ENCODE measurements at regions not wholly inside any gene's neighbourhood (a gene's known extent, or its start where the extent isn't known, plus 50 kb on each side); places are given as distances from the start of the nearest gene placed in this dataset.
"Not testable (repeated sequence)": the region's sequence is repeated elsewhere in the genome, so short reads cannot be mapped to it uniquely, and the experiment has no call there.

- Mint-ChIP-seq H3K36me3 (no peaks in the 10 kb centered on the region), H3K27me3 (peaks cover 6% of the 10 kb centered on the region), H3K4me1 (no peaks in the 10 kb centered on the region), H3K27ac (no peak overlapping the region), H3K9me3 (no peaks in the 10 kb centered on the region), H3K4me3 (no peak overlapping the region)
- no peak for ATAC-seq (ENCODE audit: low read depth)
- DNase-seq = no peak
- POLR2A ChIA-PET = no interaction called here
Observed at GRCh38 chr3:66836363-66837152, 161.5 kb upstream of the KBTBD8 start.

- POLR2A ChIA-PET = no interaction called here
- Mint-ChIP-seq H3K27ac (no peak overlapping the region), H3K9me3 (no peaks in the 10 kb centered on the region), H3K27me3 (peaks cover under 1% of the 10 kb centered on the region), H3K36me3 (no peaks in the 10 kb centered on the region), H3K4me1 (no peaks in the 10 kb centered on the region), H3K4me3 (no peak overlapping the region)
- DNase-seq (no peak), ATAC-seq (ENCODE audit: low read depth) (no peak)
Observed at GRCh38 chr3:66838704-66839103, 159.4 kb upstream of the KBTBD8 start.

GRCh38 chr3:66839508-66839907 lies 158.6 kb upstream of the KBTBD8 start:
- POLR2A ChIA-PET = no interaction called here
- ATAC-seq (ENCODE audit: low read depth) = no peak

GRCh38 chr3:66842761-66843464 lies 155.2 kb upstream of the KBTBD8 start:
- H3K36me3 Mint-ChIP-seq; H3K27me3 Mint-ChIP-seq; H3K27ac Mint-ChIP-seq; ATAC-seq (ENCODE audit: low read depth); POLR2A ChIA-PET; H3K4me1 Mint-ChIP-seq; H3K9me3 Mint-ChIP-seq; H3K4me3 Mint-ChIP-seq; DNase-seq: not testable (repeated sequence)

More at GRCh38 chr3:66839508-66839907, 158.6 kb upstream of the KBTBD8 start:
- Mint-ChIP-seq H3K27me3 (no peaks in the 10 kb centered on the region), H3K36me3 (no peaks in the 10 kb centered on the region), H3K4me1 (no peaks in the 10 kb centered on the region), H3K4me3 (no peak overlapping the region), H3K9me3 (no peaks in the 10 kb centered on the region), H3K27ac (no peak overlapping the region)
- DNase-seq = no peak

GRCh38 chr3:66851894-66852613 lies 146.1 kb upstream of the KBTBD8 start:
- Mint-ChIP-seq H3K36me3 (no peaks in the 10 kb centered on the region), H3K4me1 (no peaks in the 10 kb centered on the region), H3K27ac (no peak overlapping the region), H3K9me3 (peaks cover 1% of the 10 kb centered on the region), H3K27me3 (peaks cover 6% of the 10 kb centered on the region), H3K4me3 (no peak overlapping the region)
- DNase-seq = no peak
- POLR2A ChIA-PET = no interaction called here
- ATAC-seq (ENCODE audit: low read depth) = no peak

- H3K36me3 Mint-ChIP-seq = no peaks in the 10 kb centered on the region
Observed at GRCh38 chr3:66854601-66855151, 143.4 kb upstream of the KBTBD8 start.

GRCh38 chr3:66856533-66856932 lies 141.6 kb upstream of the KBTBD8 start:
- Mint-ChIP-seq H3K4me1 (no peaks in the 10 kb centered on the region), H3K27ac (no peak overlapping the region), H3K27me3 (peaks cover 6% of the 10 kb centered on the region), H3K9me3 (peaks cover 2% of the 10 kb centered on the region), H3K36me3 (no peaks in the 10 kb centered on the region), H3K4me3 (no peak overlapping the region)
- POLR2A ChIA-PET = no interaction called here
- no peak for DNase-seq
- ATAC-seq (ENCODE audit: low read depth) = no peak

More at GRCh38 chr3:66854601-66855151, 143.4 kb upstream of the KBTBD8 start:
- POLR2A ChIA-PET = no interaction called here
- no peak for ATAC-seq (ENCODE audit: low read depth)
- H3K27ac Mint-ChIP-seq = no peak overlapping the region
- H3K4me3 Mint-ChIP-seq = no peak overlapping the region
- peaks cover 6% of the 10 kb centered on the region for H3K27me3 Mint-ChIP-seq
- DNase-seq = no peak
- no peaks in the 10 kb centered on the region for H3K4me1 Mint-ChIP-seq
- H3K9me3 Mint-ChIP-seq = peaks cover 2% of the 10 kb centered on the region

- Mint-ChIP-seq H3K36me3 (no peaks in the 10 kb centered on the region), H3K4me1 (no peaks in the 10 kb centered on the region)
- no peak for DNase-seq
Observed at GRCh38 chr3:66858656-66859381, 139.3 kb upstream of the KBTBD8 start.

GRCh38 chr3:66860771-66861170 lies 137.3 kb upstream of the KBTBD8 start:
- DNase-seq = no peak
- Mint-ChIP-seq H3K27me3 (no peaks in the 10 kb centered on the region), H3K36me3 (no peaks in the 10 kb centered on the region), H3K4me3 (no peak overlapping the region), H3K9me3 (peaks cover 2% of the 10 kb centered on the region), H3K4me1 (no peaks in the 10 kb centered on the region), H3K27ac (no peak overlapping the region)
- no peak for ATAC-seq (ENCODE audit: low read depth)
- POLR2A ChIA-PET = no interaction called here

More at GRCh38 chr3:66858656-66859381, 139.3 kb upstream of the KBTBD8 start:
- Mint-ChIP-seq H3K27ac (no peak overlapping the region), H3K9me3 (peaks cover 2% of the 10 kb centered on the region), H3K4me3 (no peak overlapping the region), H3K27me3 (peaks cover 2% of the 10 kb centered on the region)
- POLR2A ChIA-PET = no interaction called here
- ATAC-seq (ENCODE audit: low read depth) = no peak

GRCh38 chr3:66863205-66864111 lies 134.6 kb upstream of the KBTBD8 start:
- peaks cover under 1% of the 10 kb centered on the region for H3K9me3 Mint-ChIP-seq
- ATAC-seq (ENCODE audit: low read depth) = no peak
- POLR2A ChIA-PET = no interaction called here

GRCh38 chr3:66884659-66885058 lies 113.4 kb upstream of the KBTBD8 start:
- POLR2A ChIA-PET = no interaction called here
- H3K4me1 Mint-ChIP-seq = no peaks in the 10 kb centered on the region
- no peak for ATAC-seq (ENCODE audit: low read depth)
- H3K36me3 Mint-ChIP-seq = peaks cover 1% of the 10 kb centered on the region
- H3K4me3 Mint-ChIP-seq = no peak overlapping the region
- H3K9me3 Mint-ChIP-seq = peaks cover 7% of the 10 kb centered on the region
- no peak overlapping the region for H3K27ac Mint-ChIP-seq
- H3K27me3 Mint-ChIP-seq = peaks cover 2% of the 10 kb centered on the region
- DNase-seq = no peak

More at GRCh38 chr3:66863205-66864111, 134.6 kb upstream of the KBTBD8 start:
- H3K36me3 Mint-ChIP-seq = no peaks in the 10 kb centered on the region
- H3K27ac Mint-ChIP-seq = no peak overlapping the region
- no peaks in the 10 kb centered on the region for H3K4me1 Mint-ChIP-seq
- no peaks in the 10 kb centered on the region for H3K27me3 Mint-ChIP-seq
- no peak overlapping the region for H3K4me3 Mint-ChIP-seq
- DNase-seq = no peak

- no peak for ATAC-seq (ENCODE audit: low read depth)
- POLR2A ChIA-PET = no interaction called here
Observed at GRCh38 chr3:66885326-66886000, 112.6 kb upstream of the KBTBD8 start.

More at GRCh38 chr3:66885326-66886000, 112.6 kb upstream of the KBTBD8 start:
- no peak overlapping the region for H3K4me3 Mint-ChIP-seq
- H3K27ac Mint-ChIP-seq = no peak overlapping the region
- peaks cover 2% of the 10 kb centered on the region for H3K27me3 Mint-ChIP-seq
- H3K4me1 Mint-ChIP-seq = peaks cover 1% of the 10 kb centered on the region
- H3K36me3 Mint-ChIP-seq = peaks cover 1% of the 10 kb centered on the region
- no peak for DNase-seq
- peaks cover 7% of the 10 kb centered on the region for H3K9me3 Mint-ChIP-seq

Data from activated naive CD8-positive, alpha-beta T cell treated with anti-CD3 and anti-CD28 coated beads, Interleukin-2, amount 10 ng/mL, durations not matched to agents 7 days and 5 days (primary cell).